ENCODE measurements at regions not wholly inside any gene's neighbourhood (a gene's known extent, or its start where the extent isn't known, plus 50 kb on each side); places are given as distances from the start of the nearest gene placed in this dataset.

DNA sequence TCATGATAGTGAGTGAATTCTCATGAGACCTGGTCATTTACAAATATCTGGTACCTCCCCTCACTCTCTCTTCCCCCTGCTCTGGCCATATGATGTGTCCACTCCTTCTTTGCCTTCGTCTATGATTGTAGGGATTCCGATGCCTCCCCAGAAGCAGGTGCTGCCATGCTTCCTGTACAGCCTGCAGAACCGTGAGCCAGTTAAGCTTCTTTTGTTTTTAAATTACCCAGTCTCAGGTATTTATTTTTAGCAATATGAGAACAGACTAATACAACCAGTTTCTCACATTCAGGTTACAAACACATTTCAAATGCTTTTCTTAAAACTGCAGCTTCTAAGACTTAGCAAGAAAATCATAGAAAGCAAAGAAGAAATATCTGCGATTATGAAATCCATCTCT is 321.2 kb upstream of the CDH7 start:
- DNase-seq = no peak
- H3K4me1 ChIP-seq (ENCODE audit: control insufficient read depth, insufficient read depth, low read length, poor library complexity, severe bottlenecking) = no peaks in the 10 kb centered on the region
- H3K27me3 ChIP-seq (replicated peaks; ENCODE audit: control insufficient read depth, insufficient read depth, low read length, poor library complexity, severe bottlenecking) = no peaks in the 10 kb centered on the region

GRCh38 chr18:65425366-65425765 is 325.4 kb upstream of the CDH7 start:
- no peaks in the 10 kb centered on the region for H3K4me1 ChIP-seq (ENCODE audit: control insufficient read depth, insufficient read depth, low read length, poor library complexity, severe bottlenecking)
- H3K27me3 ChIP-seq (replicated peaks; ENCODE audit: control insufficient read depth, insufficient read depth, low read length, poor library complexity, severe bottlenecking) = no peaks in the 10 kb centered on the region
- no peaks in the 10 kb centered on the region for H3K9me3 ChIP-seq (ENCODE audit: control insufficient read depth, low read length)
- no peak for DNase-seq
- H3K36me3 ChIP-seq (ENCODE audit: control insufficient read depth, insufficient read depth, low read length) = no peaks in the 10 kb centered on the region
- H3K4me3 ChIP-seq (ENCODE audit: insufficient read depth, low read depth, low read length, poor library complexity, severe bottlenecking) = no peak overlapping the region
- H3K27ac ChIP-seq (ENCODE audit: insufficient read depth, low read length, poor library complexity, severe bottlenecking) = no peak overlapping the region

More for the DNA sequence above, 321.2 kb upstream of the CDH7 start:
- Histone ChIP-seq H3K4me3 (ENCODE audit: insufficient read depth, low read depth, low read length, poor library complexity, severe bottlenecking) (no peak overlapping the region), H3K27ac (ENCODE audit: insufficient read depth, low read length, poor library complexity, severe bottlenecking) (no peak overlapping the region), H3K36me3 (ENCODE audit: control insufficient read depth, insufficient read depth, low read length) (no peaks in the 10 kb centered on the region), H3K9me3 (ENCODE audit: control insufficient read depth, low read length) (no peaks in the 10 kb centered on the region)

- Histone ChIP-seq H3K36me3 (ENCODE audit: control insufficient read depth, insufficient read depth, low read length) (no peaks in the 10 kb centered on the region), H3K4me3 (ENCODE audit: insufficient read depth, low read depth, low read length, poor library complexity, severe bottlenecking) (no peak overlapping the region), H3K9me3 (ENCODE audit: control insufficient read depth, low read length) (no peaks in the 10 kb centered on the region), H3K27ac (ENCODE audit: insufficient read depth, low read length, poor library complexity, severe bottlenecking) (no peak overlapping the region), H3K4me1 (ENCODE audit: control insufficient read depth, insufficient read depth, low read length, poor library complexity, severe bottlenecking) (no peaks in the 10 kb centered on the region), H3K27me3 (replicated peaks; ENCODE audit: control insufficient read depth, insufficient read depth, low read length, poor library complexity, severe bottlenecking) (no peaks in the 10 kb centered on the region)
- no peak for DNase-seq
Measured at GRCh38 chr18:65423776-65424175, 327.0 kb upstream of the CDH7 start.

GRCh38 chr18:65422544-65423136 is 328.2 kb upstream of the CDH7 start:
- no peak overlapping the region for H3K4me3 ChIP-seq (ENCODE audit: insufficient read depth, low read depth, low read length, poor library complexity, severe bottlenecking)
- no peaks in the 10 kb centered on the region for H3K9me3 ChIP-seq (ENCODE audit: control insufficient read depth, low read length)
- no peak overlapping the region for H3K27ac ChIP-seq (ENCODE audit: insufficient read depth, low read length, poor library complexity, severe bottlenecking)
- H3K4me1 ChIP-seq (ENCODE audit: control insufficient read depth, insufficient read depth, low read length, poor library complexity, severe bottlenecking) = no peaks in the 10 kb centered on the region
- H3K36me3 ChIP-seq (ENCODE audit: control insufficient read depth, insufficient read depth, low read length) = no peaks in the 10 kb centered on the region
- H3K27me3 ChIP-seq (replicated peaks; ENCODE audit: control insufficient read depth, insufficient read depth, low read length, poor library complexity, severe bottlenecking) = no peaks in the 10 kb centered on the region
- DNase-seq = no peak

DNA sequence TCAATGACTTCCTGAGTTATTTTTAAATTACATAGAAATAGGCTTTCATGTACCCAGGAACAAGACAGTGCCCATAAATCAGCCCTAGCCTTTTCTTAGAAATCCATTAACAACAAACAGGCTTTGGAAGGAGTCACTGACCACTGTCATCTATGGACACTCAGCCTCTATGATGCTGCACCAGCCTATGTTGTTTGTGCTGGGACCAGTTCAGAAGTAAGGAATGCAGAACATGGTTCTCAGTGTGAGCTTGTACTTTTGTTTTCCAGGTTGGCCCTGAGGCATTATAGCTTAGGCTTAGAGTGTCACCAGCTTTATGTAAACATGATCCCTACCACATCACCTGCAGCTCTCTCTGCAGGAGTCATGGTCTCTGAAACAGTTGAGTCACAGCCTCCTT is 335.7 kb upstream of the CDH7 start:
- H3K4me1 ChIP-seq (ENCODE audit: control insufficient read depth, insufficient read depth, low read length, poor library complexity, severe bottlenecking) = no peaks in the 10 kb centered on the region
- no peak overlapping the region for H3K4me3 ChIP-seq (ENCODE audit: insufficient read depth, low read depth, low read length, poor library complexity, severe bottlenecking)
- H3K27ac ChIP-seq (ENCODE audit: insufficient read depth, low read length, poor library complexity, severe bottlenecking) = no peak overlapping the region
- no peaks in the 10 kb centered on the region for H3K9me3 ChIP-seq (ENCODE audit: control insufficient read depth, low read length)
- H3K27me3 ChIP-seq (replicated peaks; ENCODE audit: control insufficient read depth, insufficient read depth, low read length, poor library complexity, severe bottlenecking) = no peaks in the 10 kb centered on the region
- DNase-seq = no peak
- H3K36me3 ChIP-seq (ENCODE audit: control insufficient read depth, insufficient read depth, low read length) = no peaks in the 10 kb centered on the region

DNA sequence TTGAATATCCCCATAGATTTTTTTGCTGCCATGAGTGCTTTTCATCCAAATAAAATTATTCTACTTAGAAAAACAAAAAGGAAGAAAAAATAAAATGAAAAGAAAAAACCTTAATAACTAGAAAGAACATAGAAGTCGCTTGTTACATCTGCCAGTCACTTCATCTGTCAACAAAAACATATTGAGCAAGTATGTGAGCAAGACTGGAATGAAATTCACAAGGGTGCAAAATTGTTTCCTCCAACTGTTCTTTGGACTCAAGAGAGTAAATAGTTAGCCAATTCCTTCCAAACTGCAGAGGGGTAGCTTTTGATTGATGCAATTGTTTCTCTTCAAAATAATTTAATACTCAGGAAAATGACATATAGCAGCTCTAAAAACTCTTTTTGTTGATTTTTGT is 336.3 kb upstream of the CDH7 start:
- no peak overlapping the region for H3K4me3 ChIP-seq (ENCODE audit: insufficient read depth, low read depth, low read length, poor library complexity, severe bottlenecking)
- no peak for DNase-seq
- H3K36me3 ChIP-seq (ENCODE audit: control insufficient read depth, insufficient read depth, low read length) = no peaks in the 10 kb centered on the region
- H3K27me3 ChIP-seq (replicated peaks; ENCODE audit: control insufficient read depth, insufficient read depth, low read length, poor library complexity, severe bottlenecking) = no peaks in the 10 kb centered on the region
- H3K27ac ChIP-seq (ENCODE audit: insufficient read depth, low read length, poor library complexity, severe bottlenecking) = no peak overlapping the region
- no peaks in the 10 kb centered on the region for H3K4me1 ChIP-seq (ENCODE audit: control insufficient read depth, insufficient read depth, low read length, poor library complexity, severe bottlenecking)
- no peaks in the 10 kb centered on the region for H3K9me3 ChIP-seq (ENCODE audit: control insufficient read depth, low read length)

- no peak overlapping the region for H3K4me3 ChIP-seq (ENCODE audit: insufficient read depth, low read depth, low read length, poor library complexity, severe bottlenecking)
- no peak overlapping the region for H3K27ac ChIP-seq (ENCODE audit: insufficient read depth, low read length, poor library complexity, severe bottlenecking)
- H3K4me1 ChIP-seq (ENCODE audit: control insufficient read depth, insufficient read depth, low read length, poor library complexity, severe bottlenecking) = no peaks in the 10 kb centered on the region
- H3K9me3 ChIP-seq (ENCODE audit: control insufficient read depth, low read length) = no peaks in the 10 kb centered on the region
- no peaks in the 10 kb centered on the region for H3K36me3 ChIP-seq (ENCODE audit: control insufficient read depth, insufficient read depth, low read length)
- no peak for DNase-seq
- no peaks in the 10 kb centered on the region for H3K27me3 ChIP-seq (replicated peaks; ENCODE audit: control insufficient read depth, insufficient read depth, low read length, poor library complexity, severe bottlenecking)
Measured at GRCh38 chr18:65411061-65411460, 339.8 kb upstream of the CDH7 start.

- H3K27ac ChIP-seq (ENCODE audit: insufficient read depth, low read length, poor library complexity, severe bottlenecking) = no peak overlapping the region
- no peaks in the 10 kb centered on the region for H3K9me3 ChIP-seq (ENCODE audit: control insufficient read depth, low read length)
- no peak overlapping the region for H3K4me3 ChIP-seq (ENCODE audit: insufficient read depth, low read depth, low read length, poor library complexity, severe bottlenecking)
- H3K27me3 ChIP-seq (replicated peaks; ENCODE audit: control insufficient read depth, insufficient read depth, low read length, poor library complexity, severe bottlenecking) = no peaks in the 10 kb centered on the region
- H3K4me1 ChIP-seq (ENCODE audit: control insufficient read depth, insufficient read depth, low read length, poor library complexity, severe bottlenecking) = no peaks in the 10 kb centered on the region
- no peak for DNase-seq
- H3K36me3 ChIP-seq (ENCODE audit: control insufficient read depth, insufficient read depth, low read length) = no peaks in the 10 kb centered on the region
Measured at GRCh38 chr18:65409261-65409660, 341.6 kb upstream of the CDH7 start.

DNA sequence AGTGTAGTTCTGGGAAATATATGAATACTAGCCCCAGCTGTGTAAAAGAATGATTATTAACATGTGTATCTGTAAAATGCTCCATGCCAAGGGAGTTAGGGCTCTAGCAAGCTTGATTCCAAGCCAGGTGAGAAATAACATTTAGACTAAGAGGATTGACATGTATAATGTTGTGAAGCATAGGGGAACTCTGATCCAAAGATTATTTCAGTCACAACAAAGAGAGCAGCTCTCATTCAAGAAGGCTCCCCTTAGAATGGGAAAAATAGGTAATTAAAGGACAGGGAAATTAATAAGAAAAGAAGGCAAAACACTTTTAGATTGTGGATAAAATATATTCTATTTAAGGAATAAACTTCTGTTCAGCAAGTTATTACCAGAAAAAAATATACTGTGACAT is 347.3 kb upstream of the CDH7 start:
- H3K4me3 ChIP-seq (ENCODE audit: insufficient read depth, low read depth, low read length, poor library complexity, severe bottlenecking) = no peak overlapping the region
- no peaks in the 10 kb centered on the region for H3K9me3 ChIP-seq (ENCODE audit: control insufficient read depth, low read length)
- no peak overlapping the region for H3K27ac ChIP-seq (ENCODE audit: insufficient read depth, low read length, poor library complexity, severe bottlenecking)
- H3K36me3 ChIP-seq (ENCODE audit: control insufficient read depth, insufficient read depth, low read length) = no peaks in the 10 kb centered on the region
- no peaks in the 10 kb centered on the region for H3K27me3 ChIP-seq (replicated peaks; ENCODE audit: control insufficient read depth, insufficient read depth, low read length, poor library complexity, severe bottlenecking)
- H3K4me1 ChIP-seq (ENCODE audit: control insufficient read depth, insufficient read depth, low read length, poor library complexity, severe bottlenecking) = no peaks in the 10 kb centered on the region
- no peak for DNase-seq

DNA sequence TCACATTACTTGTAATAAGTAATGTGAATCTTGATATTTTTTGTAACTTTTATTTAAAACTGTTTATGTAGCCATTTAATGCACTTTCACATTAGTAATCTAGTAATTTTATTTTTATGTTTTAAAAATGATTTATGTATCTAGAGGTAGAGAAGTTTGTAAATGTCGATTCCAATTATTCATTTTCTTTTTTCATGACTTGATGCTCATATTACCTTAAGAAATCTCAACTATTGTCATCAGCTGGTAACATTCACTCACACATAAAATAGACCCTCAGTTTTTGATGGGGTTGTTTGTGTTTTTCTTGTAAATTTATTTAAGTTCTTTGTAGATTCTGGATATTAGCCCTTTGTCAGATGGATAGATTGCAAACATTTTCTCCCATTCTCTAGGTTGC is 351.7 kb upstream of the CDH7 start:
- no peak for DNase-seq
- no peaks in the 10 kb centered on the region for H3K9me3 ChIP-seq (ENCODE audit: control insufficient read depth, low read length)
- H3K27me3 ChIP-seq (replicated peaks; ENCODE audit: control insufficient read depth, insufficient read depth, low read length, poor library complexity, severe bottlenecking) = no peaks in the 10 kb centered on the region
- H3K36me3 ChIP-seq (ENCODE audit: control insufficient read depth, insufficient read depth, low read length) = no peaks in the 10 kb centered on the region
- no peaks in the 10 kb centered on the region for H3K4me1 ChIP-seq (ENCODE audit: control insufficient read depth, insufficient read depth, low read length, poor library complexity, severe bottlenecking)
- H3K4me3 ChIP-seq (ENCODE audit: insufficient read depth, low read depth, low read length, poor library complexity, severe bottlenecking) = no peak overlapping the region
- no peak overlapping the region for H3K27ac ChIP-seq (ENCODE audit: insufficient read depth, low read length, poor library complexity, severe bottlenecking)
